PFSK-1 (cell line): ENCODE measurements at regions not wholly inside any gene's neighbourhood (a gene's known extent, or its start where the extent isn't known, plus 50 kb on each side); places are given as distances from the start of the nearest gene placed in this dataset.

Experiments used
- POLR2AphosphoS5 ChIP-seq: IDR thresholded peaks from 2 replicates; pipeline ENCODE4 v1.6.1; 2012; ENCODE audit warnings: low read depth, mild to moderate bottlenecking, control low read depth, low read length, moderate library complexity
- TAF1 ChIP-seq: IDR thresholded peaks from 2 replicates; pipeline ENCODE4 v1.6.1; 2012; ENCODE audit warnings: low read length, control low read depth, borderline replicate concordance; ENCODE audit not compliant: insufficient read depth

DNA sequence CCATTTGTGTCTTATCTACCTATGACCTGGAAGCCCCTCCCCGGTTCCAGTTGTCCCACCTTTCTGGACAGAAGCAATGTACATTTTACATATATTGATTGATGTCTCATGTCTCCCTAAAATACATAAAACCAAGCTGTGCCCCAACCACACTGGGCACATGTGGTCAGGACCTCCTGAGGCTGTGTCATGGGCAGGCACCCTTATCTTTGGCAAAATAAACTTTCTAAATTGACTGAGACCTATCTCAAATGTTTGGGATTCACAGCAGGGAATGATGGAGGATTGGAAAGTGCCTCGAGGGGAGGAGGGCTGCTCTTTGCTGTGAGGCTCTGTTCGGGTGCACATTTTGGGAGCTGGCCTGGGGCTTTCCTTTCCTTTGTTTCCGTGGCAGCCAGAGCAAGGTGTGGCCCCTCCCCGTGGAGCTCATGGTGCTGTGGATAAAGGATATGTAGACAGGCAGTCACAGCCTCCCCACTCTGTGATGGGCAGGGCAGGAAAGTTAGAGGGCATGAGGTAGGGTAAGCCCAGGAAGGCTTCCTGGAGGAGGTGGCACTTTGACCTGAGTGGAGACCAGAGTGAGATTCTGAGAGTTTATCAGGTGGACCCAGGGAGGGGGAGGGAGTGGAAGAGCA, 615.6 kb downstream of the TBC1D22A start:
- TF ChIP-seq POLR2AphosphoS5, result no peak
- no peak for TF ChIP-seq TAF1
